Tibial nerve (tissue), 4 donors: ENCODE measurements at regions not wholly inside any gene's neighbourhood (a gene's known extent, or its start where the extent isn't known, plus 50 kb on each side); places are given as distances from the start of the nearest gene placed in this dataset.

Source experiments
- CTCF ChIP-seq, 5 experiments: fragments of 200-600 bp in 3 of 5; fragments of 450-650 bp in 2 of 5; sonication (generic) in 3 of 5; IDR thresholded peaks; one replicate each; pipeline ENCODE4 v1.5.1; 2016 to 2019; ENCODE audit warnings: antibody characterized with exemption in 5 of 5, mild to moderate bottlenecking in 3 of 5, moderate library complexity in 2 of 5
- EP300 ChIP-seq, 2 donors: sonication (generic); formaldehyde crosslinking; IDR thresholded peaks; one replicate each; pipeline ENCODE4 v1.6.1; 2017; ENCODE audit warnings: antibody characterized with exemption in 2 of 2, mild to moderate bottlenecking in 1 of 2
- POLR2A ChIP-seq, 2 donors: fragments of 450-650 bp; IDR thresholded peaks; one replicate each; pipeline ENCODE4 v1.6.1; 2017; ENCODE audit warnings: antibody characterized with exemption in 2 of 2, mild to moderate bottlenecking in 2 of 2, moderate library complexity in 2 of 2

GRCh38 chr11:98829971-98830370 is 190.8 kb upstream of the CNTN5 start:
- TF ChIP-seq CTCF (IDR thresholded peaks at IDR 0.05), result no peak
- no peak for TF ChIP-seq POLR2A (IDR thresholded peaks at IDR 0.05)
- TF ChIP-seq EP300 (IDR thresholded peaks at IDR 0.05), result no peak
